ENCODE measurements at regions not wholly inside any gene's neighbourhood (a gene's known extent, or its start where the extent isn't known, plus 50 kb on each side); places are given as distances from the start of the nearest gene placed in this dataset.
A peak's percentile ranks its signal among the peaks of the same experiment; 100 is the strongest.

GRCh38 chr10:33114451-33114952, 156.5 kb upstream of the ITGB1 start (continued):
- TF ChIP-seq, protein P1, sequence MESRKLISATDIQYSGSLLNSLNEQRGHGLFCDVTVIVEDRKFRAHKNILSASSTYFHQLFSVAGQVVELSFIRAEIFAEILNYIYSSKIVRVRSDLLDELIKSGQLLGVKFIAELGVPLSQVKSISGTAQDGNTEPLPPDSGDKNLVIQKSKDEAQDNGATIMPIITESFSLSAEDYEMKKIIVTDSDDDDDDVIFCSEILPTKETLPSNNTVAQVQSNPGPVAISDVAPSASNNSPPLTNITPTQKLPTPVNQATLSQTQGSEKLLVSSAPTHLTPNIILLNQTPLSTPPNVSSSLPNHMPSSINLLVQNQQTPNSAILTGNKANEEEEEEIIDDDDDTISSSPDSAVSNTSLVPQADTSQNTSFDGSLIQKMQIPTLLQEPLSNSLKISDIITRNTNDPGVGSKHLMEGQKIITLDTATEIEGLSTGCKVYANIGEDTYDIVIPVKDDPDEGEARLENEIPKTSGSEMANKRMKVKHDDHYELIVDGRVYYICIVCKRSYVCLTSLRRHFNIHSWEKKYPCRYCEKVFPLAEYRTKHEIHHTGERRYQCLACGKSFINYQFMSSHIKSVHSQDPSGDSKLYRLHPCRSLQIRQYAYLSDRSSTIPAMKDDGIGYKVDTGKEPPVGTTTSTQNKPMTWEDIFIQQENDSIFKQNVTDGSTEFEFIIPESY (IDR thresholded peaks at IDR 0.05): no peak
- no peak for TF ChIP-seq FOXA1 (IDR thresholded peaks at IDR 0.05)
- no peak for TF ChIP-seq JUND (IDR thresholded peaks at IDR 0.05)
- no peak for TF ChIP-seq RXRA (IDR thresholded peaks at IDR 0.05)
- TF ChIP-seq ATF3 (IDR thresholded peaks at IDR 0.05): no peak
- TF ChIP-seq YY1 (IDR thresholded peaks at IDR 0.05): no peak
- TF ChIP-seq FOXA2 (IDR thresholded peaks at IDR 0.05): no peak
- no peak for TF ChIP-seq NR2F2 (IDR thresholded peaks at IDR 0.05)
- no peak for TF ChIP-seq GABPA (IDR thresholded peaks at IDR 0.05 in 1 of 2, conservative IDR thresholded peaks at IDR 0.05 in 1 of 2)
- no peak for TF ChIP-seq HNF4A (conservative IDR thresholded peaks at IDR 0.05)
- TF ChIP-seq EGR1 (IDR thresholded peaks at IDR 0.05; ENCODE audit: low read depth in 2 of 2): no peak

DNA sequence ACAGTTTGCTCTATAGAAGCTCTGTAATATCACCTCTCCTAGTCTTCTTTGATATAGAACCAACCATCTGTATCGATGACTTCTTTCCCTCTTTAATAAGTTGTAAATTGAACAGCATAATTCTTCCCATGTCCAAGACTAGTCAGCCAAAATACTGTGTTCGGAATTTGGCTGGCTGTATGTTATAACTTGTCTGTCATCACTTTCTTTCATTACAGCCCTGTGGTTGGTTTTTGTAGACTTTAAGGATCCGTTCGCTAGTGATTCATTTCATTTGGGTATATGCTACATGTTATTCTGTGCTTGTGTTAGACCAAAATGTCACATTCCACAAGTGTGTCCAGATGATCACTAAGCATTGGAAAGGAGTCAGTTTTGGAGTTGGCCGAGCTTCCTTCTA, 155.4 kb upstream of the ITGB1 start:
- Histone ChIP-seq H3K9me3 (ENCODE audit: control insufficient read depth in 4 of 4, low read length in 3 of 4) (no peaks in the 10 kb centered on the region), H3K27me3 (ENCODE audit: control insufficient read depth in 4 of 4, insufficient read depth in 4 of 4, low read length in 3 of 4) (peaks cover 0 to 4% (median 0%) of the 10 kb centered on the region in 4 donors), H3K9ac (ENCODE audit: low read depth in 1 of 2, low read length in 2 of 2) (no peak overlapping the region), H3K36me3 (ENCODE audit: control insufficient read depth in 4 of 4, insufficient read depth in 3 of 4, low read depth in 1 of 4, low read length in 3 of 4) (no peaks in the 10 kb centered on the region), H3K27ac (ENCODE audit: low read depth in 1 of 2, low read length in 2 of 2) (no peak overlapping the region), H3K4me1 (ENCODE audit: control insufficient read depth in 4 of 4, insufficient read depth in 4 of 4, low read length in 3 of 4) (no peaks in the 10 kb centered on the region), H3K4me3 (ENCODE audit: low read depth in 1 of 3, low read length in 3 of 3) (no peak overlapping the region)
- TF ChIP-seq FOXA2 (IDR thresholded peaks at IDR 0.05): no peak
- TF ChIP-seq SP1 (IDR thresholded peaks at IDR 0.05): no peak
- no peak for TF ChIP-seq RAD21 (IDR thresholded peaks at IDR 0.05)
- TF ChIP-seq, protein P1 (IDR thresholded peaks at IDR 0.05): no peak
- no peak for TF ChIP-seq HNF4G (IDR thresholded peaks at IDR 0.05)
- TF ChIP-seq ATF3 (IDR thresholded peaks at IDR 0.05): no peak
- no peak for TF ChIP-seq GABPA (IDR thresholded peaks at IDR 0.05 in 1 of 2, conservative IDR thresholded peaks at IDR 0.05 in 1 of 2)
- no peak for TF ChIP-seq RXRA (IDR thresholded peaks at IDR 0.05)
- no peak for TF ChIP-seq TAF1 (conservative IDR thresholded peaks at IDR 0.05)
- TF ChIP-seq EGR1 (IDR thresholded peaks at IDR 0.05; ENCODE audit: low read depth in 2 of 2): no peak
- no peak for TF ChIP-seq FOXA1 (IDR thresholded peaks at IDR 0.05)
- WGBS: 89% methylated on average over 5 of the region's 5 CpGs
- no peak for DNase-seq (ENCODE audit: low spot score)

- WGBS: 87% methylated on average over 2 of the region's 2 CpGs
- no peak for DNase-seq (ENCODE audit: low spot score)
- Histone ChIP-seq H3K9me3 (ENCODE audit: control insufficient read depth in 4 of 4, low read length in 3 of 4) (no peaks in the 10 kb centered on the region), H3K27me3 (ENCODE audit: control insufficient read depth in 4 of 4, insufficient read depth in 4 of 4, low read length in 3 of 4) (peaks cover 0 to 5% (median 0%) of the 10 kb centered on the region in 4 donors), H3K27ac (ENCODE audit: low read depth in 1 of 2, low read length in 2 of 2) (no peak overlapping the region), H3K4me1 (ENCODE audit: control insufficient read depth in 4 of 4, insufficient read depth in 4 of 4, low read length in 3 of 4) (no peaks in the 10 kb centered on the region), H3K36me3 (ENCODE audit: control insufficient read depth in 4 of 4, insufficient read depth in 3 of 4, low read depth in 1 of 4, low read length in 3 of 4) (no peaks in the 10 kb centered on the region), H3K9ac (ENCODE audit: low read depth in 1 of 2, low read length in 2 of 2) (no peak overlapping the region), H3K4me3 (ENCODE audit: low read depth in 1 of 3, low read length in 3 of 3) (no peak overlapping the region)
- peak in 1 of 2 donors; percentile 37 for TF ChIP-seq HNF4A (conservative IDR thresholded peaks at IDR 0.05)
- TF ChIP-seq, protein P2, sequence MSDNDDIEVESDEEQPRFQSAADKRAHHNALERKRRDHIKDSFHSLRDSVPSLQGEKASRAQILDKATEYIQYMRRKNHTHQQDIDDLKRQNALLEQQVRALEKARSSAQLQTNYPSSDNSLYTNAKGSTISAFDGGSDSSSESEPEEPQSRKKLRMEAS (IDR thresholded peaks at IDR 0.05): peak; percentile 35
- TF ChIP-seq EGR1 (IDR thresholded peaks at IDR 0.05; ENCODE audit: low read depth in 2 of 2): no peak
Measured at GRCh38 chr10:33112831-33113455, 154.9 kb upstream of the ITGB1 start.

All from liver (tissue), 7 donors.